GM23248 (cell line): ENCODE measurements at regions not wholly inside any gene's neighbourhood (a gene's known extent, or its start where the extent isn't known, plus 50 kb on each side); places are given as distances from the start of the nearest gene placed in this dataset.

ENCODE experiments used
- EZH2 ChIP-seq: fragments of 200-600 bp; sonication (generic); IDR thresholded peaks from 2 replicates; pipeline ENCODE4 v1.6.1; 2018; ENCODE audit warnings: antibody characterized with exemption, mild to moderate bottlenecking; ENCODE audit not compliant: insufficient read depth, poor library complexity, severe bottlenecking
- EZH2phosphoT487 ChIP-seq: fragments of 200-600 bp; sonication (generic); IDR thresholded peaks from 2 replicates; pipeline ENCODE4 v1.6.1; 2018; ENCODE audit warnings: antibody characterized with exemption, moderate library complexity, mild to moderate bottlenecking, low read depth; ENCODE audit not compliant: insufficient read depth

- TF ChIP-seq EZH2 (no peak), EZH2phosphoT487 (no peak)
These were observed 460.1 kb downstream of the SHQ1 start for GRCh38 chr3:72388117-72388516.
